ENCODE measurements at regions not wholly inside any gene's neighbourhood (a gene's known extent, or its start where the extent isn't known, plus 50 kb on each side); places are given as distances from the start of the nearest gene placed in this dataset.

GRCh38 chr6:6998194-6998569 lies 109.6 kb upstream of the RREB1 start:
- Histone ChIP-seq H3K27me3 (ENCODE audit: low read depth) (no peaks in the 10 kb centered on the region), H3K27ac (no peak overlapping the region), H3K4me1 (no peaks in the 10 kb centered on the region), H3K4me3 (no peak overlapping the region), H3K36me3 (no peaks in the 10 kb centered on the region), H3K9me3 (no peaks in the 10 kb centered on the region)
- intact Hi-C loops (cut with DNase I) = no loop called here
- DNase-seq (no peak), ATAC-seq (no peak)
- TF ChIP-seq, protein P1, sequence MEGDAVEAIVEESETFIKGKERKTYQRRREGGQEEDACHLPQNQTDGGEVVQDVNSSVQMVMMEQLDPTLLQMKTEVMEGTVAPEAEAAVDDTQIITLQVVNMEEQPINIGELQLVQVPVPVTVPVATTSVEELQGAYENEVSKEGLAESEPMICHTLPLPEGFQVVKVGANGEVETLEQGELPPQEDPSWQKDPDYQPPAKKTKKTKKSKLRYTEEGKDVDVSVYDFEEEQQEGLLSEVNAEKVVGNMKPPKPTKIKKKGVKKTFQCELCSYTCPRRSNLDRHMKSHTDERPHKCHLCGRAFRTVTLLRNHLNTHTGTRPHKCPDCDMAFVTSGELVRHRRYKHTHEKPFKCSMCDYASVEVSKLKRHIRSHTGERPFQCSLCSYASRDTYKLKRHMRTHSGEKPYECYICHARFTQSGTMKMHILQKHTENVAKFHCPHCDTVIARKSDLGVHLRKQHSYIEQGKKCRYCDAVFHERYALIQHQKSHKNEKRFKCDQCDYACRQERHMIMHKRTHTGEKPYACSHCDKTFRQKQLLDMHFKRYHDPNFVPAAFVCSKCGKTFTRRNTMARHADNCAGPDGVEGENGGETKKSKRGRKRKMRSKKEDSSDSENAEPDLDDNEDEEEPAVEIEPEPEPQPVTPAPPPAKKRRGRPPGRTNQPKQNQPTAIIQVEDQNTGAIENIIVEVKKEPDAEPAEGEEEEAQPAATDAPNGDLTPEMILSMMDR (IDR thresholded peaks at IDR 0.05) = no peak

DNA sequence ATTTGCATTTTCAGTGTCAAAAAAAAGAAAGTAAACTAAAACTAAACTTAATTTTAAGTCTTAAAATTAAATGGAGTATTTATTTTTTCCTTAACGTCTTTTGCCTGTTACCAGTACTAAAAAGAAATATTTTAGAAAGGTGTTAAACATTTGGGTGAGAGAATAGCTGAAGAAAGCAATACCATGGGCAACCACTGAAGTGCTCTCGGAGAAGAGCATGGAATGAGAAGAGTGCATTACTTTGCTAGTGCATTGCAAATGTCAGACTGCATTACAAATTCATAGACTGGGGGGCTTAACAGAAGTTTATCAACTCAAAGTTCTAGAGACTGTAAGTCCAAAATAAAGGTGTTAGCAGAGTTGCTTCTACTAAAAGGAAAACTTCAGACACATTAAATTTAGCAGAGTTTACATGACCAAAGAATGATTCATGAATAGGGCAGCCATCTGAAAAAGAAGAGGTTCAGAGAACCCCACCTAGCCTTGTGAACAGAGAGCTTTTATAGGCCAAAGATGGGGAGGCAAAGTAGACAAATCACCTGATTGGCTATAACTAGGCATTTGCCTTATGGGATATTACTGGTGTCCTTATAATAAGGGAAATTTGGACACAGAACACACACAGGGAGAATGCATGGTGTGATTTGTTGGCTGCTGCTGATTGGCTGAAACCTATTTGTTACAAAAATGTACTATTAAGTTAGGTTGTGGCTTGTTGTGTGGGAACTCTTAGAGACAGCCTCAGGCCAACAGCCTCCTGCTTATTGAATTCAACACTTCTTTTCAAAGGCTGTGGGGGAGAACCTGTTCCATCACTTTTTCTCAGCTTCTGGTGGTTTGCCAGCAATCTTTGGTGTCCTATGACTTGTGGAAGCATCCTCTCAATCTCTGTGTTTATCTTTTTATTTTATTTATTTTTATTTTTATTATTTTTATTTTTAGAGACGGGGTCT lies 106.7 kb upstream of the RREB1 start:
- no peaks in the 10 kb centered on the region for H3K27me3 ChIP-seq (ENCODE audit: low read depth)
- TF ChIP-seq, protein P1 (IDR thresholded peaks at IDR 0.05) = no peak
- no peak for ATAC-seq

DNA sequence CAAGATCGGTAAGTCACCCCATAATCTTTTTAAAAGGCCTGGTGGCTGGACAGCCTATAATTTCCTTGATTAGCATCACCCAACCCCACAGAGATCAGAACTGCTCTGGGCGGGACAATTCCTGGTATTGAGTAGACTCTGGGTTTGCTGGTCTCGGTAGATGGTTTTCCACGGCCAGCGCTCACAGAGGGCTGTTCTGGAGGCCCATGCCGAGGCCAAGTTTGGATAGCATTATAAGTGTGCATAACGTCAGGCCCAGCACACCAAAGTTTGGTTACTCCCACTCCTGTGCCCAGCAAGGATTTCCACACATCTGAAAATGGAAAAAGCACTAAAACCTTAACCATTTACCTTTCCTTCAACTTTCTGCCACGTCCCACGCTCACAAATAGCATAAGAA lies 104.7 kb upstream of the RREB1 start:
- Histone ChIP-seq H3K4me1 (no peaks in the 10 kb centered on the region), H3K9me3 (no peaks in the 10 kb centered on the region), H3K27ac (no peak overlapping the region), H3K4me3 (no peak overlapping the region), H3K36me3 (no peaks in the 10 kb centered on the region), H3K27me3 (ENCODE audit: low read depth) (no peaks in the 10 kb centered on the region)
- intact Hi-C loops (cut with DNase I) = no loop called here
- ATAC-seq (no peak), DNase-seq (no peak)
- TF ChIP-seq, protein P1 (IDR thresholded peaks at IDR 0.05) = no peak

More for the DNA sequence above, 106.7 kb upstream of the RREB1 start:
- intact Hi-C loops (cut with DNase I) = no loop called here
- Histone ChIP-seq H3K4me1 (no peaks in the 10 kb centered on the region), H3K27ac (no peak overlapping the region), H3K36me3 (no peaks in the 10 kb centered on the region), H3K4me3 (no peak overlapping the region), H3K9me3 (no peaks in the 10 kb centered on the region)
- no peak for DNase-seq

DNA sequence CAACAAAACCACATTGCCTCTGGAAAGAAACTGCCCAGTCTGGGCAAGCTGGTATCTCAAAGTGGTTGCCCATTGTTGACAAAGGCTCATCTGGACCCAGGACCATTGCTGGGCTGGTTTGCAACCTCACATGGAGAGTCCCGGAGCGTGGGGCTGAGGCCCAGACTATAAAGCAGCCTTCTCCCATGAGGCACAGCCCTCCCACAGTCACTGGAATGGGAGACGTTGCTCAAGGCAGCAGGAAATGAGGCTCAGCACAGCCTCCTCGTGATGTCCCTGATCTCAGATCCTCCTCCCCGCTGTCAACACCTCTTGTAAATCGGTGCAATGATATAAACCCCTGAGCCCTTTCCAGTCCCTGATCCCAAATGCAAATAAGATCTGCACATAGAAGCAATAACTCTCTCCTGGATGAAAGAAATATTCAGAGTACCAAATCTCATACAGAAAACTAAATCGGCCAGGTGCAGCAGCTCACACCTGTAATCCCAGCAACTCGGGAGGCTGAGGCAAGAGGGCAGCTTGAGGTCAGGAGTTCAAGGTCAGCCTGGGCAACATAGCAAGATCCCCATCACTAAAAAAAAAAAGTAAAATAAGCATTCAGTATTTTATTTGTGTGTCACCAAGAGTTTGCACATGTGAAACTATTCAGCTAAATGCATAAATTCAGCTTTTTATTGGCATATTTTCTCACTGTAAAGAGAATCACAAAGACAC lies 103.0 kb upstream of the RREB1 start:
- Histone ChIP-seq H3K36me3 (no peaks in the 10 kb centered on the region), H3K27ac (no peak overlapping the region), H3K9me3 (no peaks in the 10 kb centered on the region), H3K4me3 (no peak overlapping the region), H3K4me1 (no peaks in the 10 kb centered on the region), H3K27me3 (ENCODE audit: low read depth) (no peaks in the 10 kb centered on the region)
- intact Hi-C loops (cut with DNase I) = no loop called here
- TF ChIP-seq, protein P1 (IDR thresholded peaks at IDR 0.05) = no peak
- ATAC-seq (no peak), DNase-seq (peak; percentile 51)

DNA sequence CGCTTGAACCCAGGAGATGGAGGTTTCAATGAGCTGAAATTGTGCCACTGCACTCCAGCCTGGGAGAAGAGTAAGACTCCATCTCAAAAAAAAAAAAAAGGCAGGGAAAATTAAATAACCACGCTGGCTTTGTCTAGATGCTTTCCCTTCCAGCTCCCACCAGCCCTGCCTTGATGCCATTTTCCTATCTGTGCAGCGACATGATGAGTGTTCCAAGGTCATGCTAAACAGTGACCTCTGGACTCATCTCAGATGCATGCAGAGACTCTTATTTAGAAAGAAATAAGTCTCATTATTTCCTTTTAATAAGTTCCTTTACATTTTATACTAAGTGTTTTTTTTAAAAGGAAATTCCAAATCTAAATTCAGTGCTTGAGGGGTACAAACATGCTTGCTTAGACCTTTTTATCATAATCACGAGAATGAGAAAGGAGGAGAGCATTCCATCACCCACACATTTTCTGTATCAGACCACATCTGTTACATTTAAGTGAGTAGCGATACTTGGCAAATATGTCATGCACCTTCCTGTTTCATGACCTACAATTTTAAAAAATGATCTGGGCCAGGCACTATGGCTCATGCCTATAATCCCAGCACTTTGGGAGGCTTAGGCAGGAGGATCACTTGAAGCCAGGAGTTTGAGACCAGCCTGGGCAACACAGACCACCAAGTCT lies 101.1 kb upstream of the RREB1 start:
- intact Hi-C loops (cut with DNase I) = no loop called here
- no peaks in the 10 kb centered on the region for H3K9me3 ChIP-seq

More for the DNA sequence above, 101.1 kb upstream of the RREB1 start:
- TF ChIP-seq, protein P1 (IDR thresholded peaks at IDR 0.05) = no peak
- Histone ChIP-seq H3K4me3 (no peak overlapping the region), H3K27ac (no peak overlapping the region), H3K27me3 (ENCODE audit: low read depth) (no peaks in the 10 kb centered on the region), H3K4me1 (no peaks in the 10 kb centered on the region), H3K36me3 (no peaks in the 10 kb centered on the region)
- no peak for ATAC-seq
- no peak for DNase-seq
